ENCODE measurements at regions not wholly inside any gene's neighbourhood (a gene's known extent, or its start where the extent isn't known, plus 50 kb on each side); places are given as distances from the start of the nearest gene placed in this dataset.

- Histone ChIP-seq H3K9ac (ENCODE audit: insufficient read depth in 1 of 2, low read length in 2 of 2) (no peak overlapping the region), H3K9me3 (ENCODE audit: control insufficient read depth in 4 of 4, insufficient read depth in 3 of 4, low read length in 3 of 4) (peaks cover 0 to 5% (median 0%) of the 10 kb centered on the region in 4 donors), H3K4me1 (ENCODE audit: control insufficient read depth in 5 of 5, insufficient read depth in 5 of 5, low read length in 5 of 5) (peaks cover 0 to 8% (median 0%) of the 10 kb centered on the region in 5 donors), H3K27me3 (ENCODE audit: control insufficient read depth in 3 of 3, insufficient read depth in 3 of 3, low read length in 2 of 3) (peaks cover 0 to 35% (median 32%) of the 10 kb centered on the region in 3 donors), H3K27ac (ENCODE audit: low read depth in 1 of 2, low read length in 1 of 2) (no peak overlapping the region), H3K4me3 (no peak overlapping the region), H3K36me3 (ENCODE audit: control insufficient read depth in 4 of 4, insufficient read depth in 4 of 4, low read length in 4 of 4) (no peaks in the 10 kb centered on the region)
- DNase-seq: no peak
- no peak for ATAC-seq (ENCODE audit: insufficient read depth, low FRiP score)
- 83 to 85% methylated on average over 5 of the region's 5 CpGs for WGBS, 2 donors
- TF ChIP-seq, protein P1, sequence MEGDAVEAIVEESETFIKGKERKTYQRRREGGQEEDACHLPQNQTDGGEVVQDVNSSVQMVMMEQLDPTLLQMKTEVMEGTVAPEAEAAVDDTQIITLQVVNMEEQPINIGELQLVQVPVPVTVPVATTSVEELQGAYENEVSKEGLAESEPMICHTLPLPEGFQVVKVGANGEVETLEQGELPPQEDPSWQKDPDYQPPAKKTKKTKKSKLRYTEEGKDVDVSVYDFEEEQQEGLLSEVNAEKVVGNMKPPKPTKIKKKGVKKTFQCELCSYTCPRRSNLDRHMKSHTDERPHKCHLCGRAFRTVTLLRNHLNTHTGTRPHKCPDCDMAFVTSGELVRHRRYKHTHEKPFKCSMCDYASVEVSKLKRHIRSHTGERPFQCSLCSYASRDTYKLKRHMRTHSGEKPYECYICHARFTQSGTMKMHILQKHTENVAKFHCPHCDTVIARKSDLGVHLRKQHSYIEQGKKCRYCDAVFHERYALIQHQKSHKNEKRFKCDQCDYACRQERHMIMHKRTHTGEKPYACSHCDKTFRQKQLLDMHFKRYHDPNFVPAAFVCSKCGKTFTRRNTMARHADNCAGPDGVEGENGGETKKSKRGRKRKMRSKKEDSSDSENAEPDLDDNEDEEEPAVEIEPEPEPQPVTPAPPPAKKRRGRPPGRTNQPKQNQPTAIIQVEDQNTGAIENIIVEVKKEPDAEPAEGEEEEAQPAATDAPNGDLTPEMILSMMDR (IDR thresholded peaks at IDR 0.05; ENCODE audit: control extremely low read depth, extremely low read depth): no peak
Observed at GRCh38 chr10:129046962-129047361, 420.1 kb upstream of the MGMT start.

DNA sequence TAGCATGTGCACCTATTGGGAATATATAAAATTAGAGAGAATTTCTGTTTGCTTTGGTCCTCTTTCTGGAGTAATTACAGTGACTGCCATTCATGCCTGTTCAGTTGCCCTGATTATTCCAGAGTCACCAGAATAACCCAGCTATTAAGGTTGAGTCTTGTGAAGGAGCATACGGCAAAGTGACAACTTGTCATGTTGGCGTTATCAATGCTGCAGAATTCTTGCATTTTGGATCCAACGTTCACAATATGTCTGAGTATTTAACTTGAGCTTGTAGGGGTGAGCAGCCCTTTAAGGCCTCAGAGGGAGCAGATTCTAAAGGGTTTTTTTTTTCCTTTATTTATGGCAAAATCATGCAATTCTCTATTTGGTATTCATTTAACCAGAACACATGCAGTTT lies 419.4 kb upstream of the MGMT start:
- Histone ChIP-seq H3K27me3 (ENCODE audit: control insufficient read depth in 3 of 3, insufficient read depth in 3 of 3, low read length in 2 of 3) (peaks cover 0 to 33% (median 32%) of the 10 kb centered on the region in 3 donors), H3K36me3 (ENCODE audit: control insufficient read depth in 4 of 4, insufficient read depth in 4 of 4, low read length in 4 of 4) (no peaks in the 10 kb centered on the region), H3K9ac (ENCODE audit: insufficient read depth in 1 of 2, low read length in 2 of 2) (no peak overlapping the region), H3K9me3 (ENCODE audit: control insufficient read depth in 4 of 4, insufficient read depth in 3 of 4, low read length in 3 of 4) (peaks cover 0 to 4% (median 0%) of the 10 kb centered on the region in 4 donors), H3K4me3 (no peak overlapping the region), H3K4me1 (ENCODE audit: control insufficient read depth in 5 of 5, insufficient read depth in 5 of 5, low read length in 5 of 5) (peaks cover 0 to 8% (median 0%) of the 10 kb centered on the region in 5 donors), H3K27ac (ENCODE audit: low read depth in 1 of 2, low read length in 1 of 2) (no peak overlapping the region)
- TF ChIP-seq, protein P1 (IDR thresholded peaks at IDR 0.05; ENCODE audit: control extremely low read depth, extremely low read depth): no peak
- DNase-seq (no peak), ATAC-seq (ENCODE audit: insufficient read depth, low FRiP score) (no peak)
- 92 to 98% methylated on average over 3 of the region's 3 CpGs for WGBS, 2 donors

- WGBS, 2 donors: 83 to 90% methylated on average over 12 of the region's 12 CpGs
- no peak for DNase-seq
- Histone ChIP-seq H3K4me3 (no peak overlapping the region), H3K27ac (ENCODE audit: low read depth in 1 of 2, low read length in 1 of 2) (no peak overlapping the region), H3K27me3 (ENCODE audit: control insufficient read depth in 3 of 3, insufficient read depth in 3 of 3, low read length in 2 of 3) (peaks cover 0 to 33% (median 28%) of the 10 kb centered on the region in 3 donors), H3K4me1 (ENCODE audit: control insufficient read depth in 5 of 5, insufficient read depth in 5 of 5, low read length in 5 of 5) (peaks cover 0 to 8% (median 0%) of the 10 kb centered on the region in 5 donors), H3K9me3 (ENCODE audit: control insufficient read depth in 4 of 4, insufficient read depth in 3 of 4, low read length in 3 of 4) (peaks cover 0 to 4% (median 0%) of the 10 kb centered on the region in 4 donors), H3K36me3 (ENCODE audit: control insufficient read depth in 4 of 4, insufficient read depth in 4 of 4, low read length in 4 of 4) (no peaks in the 10 kb centered on the region), H3K9ac (ENCODE audit: insufficient read depth in 1 of 2, low read length in 2 of 2) (no peak overlapping the region)
- TF ChIP-seq, protein P1 (IDR thresholded peaks at IDR 0.05; ENCODE audit: control extremely low read depth, extremely low read depth): no peak
- ATAC-seq (ENCODE audit: insufficient read depth, low FRiP score): no peak
Observed at GRCh38 chr10:129048513-129048912, 418.5 kb upstream of the MGMT start.

- no peak overlapping the region for H3K9ac ChIP-seq (ENCODE audit: insufficient read depth in 1 of 2, low read length in 2 of 2)
- no peak overlapping the region for H3K27ac ChIP-seq (ENCODE audit: low read depth in 1 of 2, low read length in 1 of 2)
- H3K9me3 ChIP-seq (ENCODE audit: control insufficient read depth in 4 of 4, insufficient read depth in 3 of 4, low read length in 3 of 4): peaks cover 0 to 4% (median 0%) of the 10 kb centered on the region in 4 donors
- H3K4me3 ChIP-seq: no peak overlapping the region
- H3K27me3 ChIP-seq (ENCODE audit: control insufficient read depth in 3 of 3, insufficient read depth in 3 of 3, low read length in 2 of 3): peaks cover 0 to 33% (median 19%) of the 10 kb centered on the region in 3 donors
- no peaks in the 10 kb centered on the region for H3K36me3 ChIP-seq (ENCODE audit: control insufficient read depth in 4 of 4, insufficient read depth in 4 of 4, low read length in 4 of 4)
- H3K4me1 ChIP-seq (ENCODE audit: control insufficient read depth in 5 of 5, insufficient read depth in 5 of 5, low read length in 5 of 5): peaks cover 0 to 8% (median 0%) of the 10 kb centered on the region in 5 donors
- WGBS, 2 donors: 90 to 91% methylated on average over 7 of the region's 7 CpGs
- ATAC-seq (ENCODE audit: insufficient read depth, low FRiP score) (no peak), DNase-seq (no peak)
- TF ChIP-seq, protein P1 (IDR thresholded peaks at IDR 0.05; ENCODE audit: control extremely low read depth, extremely low read depth): no peak
Observed at GRCh38 chr10:129049501-129049900, 417.5 kb upstream of the MGMT start.

Data from lung (tissue), 11 donors.